ENCODE measurements at regions not wholly inside any gene's neighbourhood (a gene's known extent, or its start where the extent isn't known, plus 50 kb on each side); places are given as distances from the start of the nearest gene placed in this dataset.
"Not testable (repeated sequence)": the region's sequence is repeated elsewhere in the genome, so short reads cannot be mapped to it uniquely, and the experiment has no call there.

GRCh38 chr12:42030588-42030987 lies 114.1 kb downstream of the GXYLT1 start:
- no peak for DNase-seq

- no peak for DNase-seq
These were observed 117.1 kb downstream of the GXYLT1 start for GRCh38 chr12:42027546-42027945.

GRCh38 chr12:42024495-42024830 lies 120.2 kb downstream of the GXYLT1 start:
- DNase-seq, result no peak

GRCh38 chr12:42023733-42024494 lies 120.8 kb downstream of the GXYLT1 start:
- peak; percentile 12 to 53 (median 33) for DNase-seq

GRCh38 chr12:42021937-42022336 lies 122.7 kb downstream of the GXYLT1 start:
- DNase-seq, result not testable (repeated sequence)

- DNase-seq, result no peak
These were observed 123.2 kb downstream of the GXYLT1 start for GRCh38 chr12:42021469-42021868.

- no peak for DNase-seq
These were observed 124.4 kb downstream of the GXYLT1 start for GRCh38 chr12:42020226-42020625.

- no peak for DNase-seq
These were observed 124.9 kb downstream of the GXYLT1 start for GRCh38 chr12:42019746-42020145.

GRCh38 chr12:42017051-42017450 lies 127.6 kb downstream of the GXYLT1 start:
- DNase-seq, result no peak

GRCh38 chr12:42015051-42015461 lies 129.6 kb downstream of the GXYLT1 start:
- no peak for DNase-seq

- not testable (repeated sequence) for DNase-seq
These were observed 132.2 kb downstream of the GXYLT1 start for GRCh38 chr12:42012501-42012900.

- no peak for DNase-seq
These were observed 134.0 kb downstream of the GXYLT1 start for GRCh38 chr12:42010715-42011114.

- no peak for DNase-seq
These were observed 134.4 kb downstream of the GXYLT1 start for GRCh38 chr12:42010257-42010656.

GRCh38 chr12:42008996-42009395 lies 135.7 kb downstream of the GXYLT1 start:
- no peak for DNase-seq

GRCh38 chr12:42003031-42003430 lies 141.6 kb downstream of the GXYLT1 start:
- DNase-seq, result no peak

GRCh38 chr12:42002563-42002962 lies 142.1 kb downstream of the GXYLT1 start:
- DNase-seq, result no peak

- DNase-seq, result no peak
These were observed 146.2 kb downstream of the GXYLT1 start for GRCh38 chr12:41998436-41998835.

GRCh38 chr12:41993283-41993682 lies 151.4 kb downstream of the GXYLT1 start:
- no peak for DNase-seq

GRCh38 chr12:41992692-41993215 lies 151.9 kb downstream of the GXYLT1 start:
- DNase-seq, result no peak

GRCh38 chr12:41992022-41992421 lies 152.7 kb downstream of the GXYLT1 start:
- no peak for DNase-seq

- no peak for DNase-seq
These were observed 156.0 kb downstream of the GXYLT1 start for GRCh38 chr12:41988715-41989114.

- not testable (repeated sequence) for DNase-seq
These were observed 158.2 kb downstream of the GXYLT1 start for GRCh38 chr12:41986513-41986912.

GRCh38 chr12:41983856-41984255 lies 160.8 kb downstream of the GXYLT1 start:
- DNase-seq, result no peak

- DNase-seq, result no peak
These were observed 161.3 kb downstream of the GXYLT1 start for GRCh38 chr12:41983394-41983793.

GRCh38 chr12:41981758-41982157 lies 162.9 kb downstream of the GXYLT1 start:
- DNase-seq, result no peak

All from T-helper 1 cell (primary cell).